H9 (cell line): ENCODE measurements at regions not wholly inside any gene's neighbourhood (a gene's known extent, or its start where the extent isn't known, plus 50 kb on each side); places are given as distances from the start of the nearest gene placed in this dataset.

Source experiments
- DNase-seq: peaks from one replicate; pipeline ENCODE4 v3.0.0-alpha.2; 2017
- H2AFZ ChIP-seq: one replicate; pipeline ENCODE4 v1.6.1; 2013; ENCODE audit warnings: mild to moderate bottlenecking, low read length, control low read depth, moderate library complexity
- H2AK5ac ChIP-seq: 2 replicates; pipeline ENCODE4 v1.6.1; 2013; ENCODE audit warnings: low read length, control low read depth, mixed read lengths; ENCODE audit not compliant: insufficient read length
- H2BK120ac ChIP-seq: one replicate; pipeline ENCODE4 v1.6.1; 2013; ENCODE audit warnings: low read depth, mild to moderate bottlenecking, low read length, control low read depth, inconsistent platforms; ENCODE audit not compliant: poor library complexity, severe bottlenecking
- H2BK12ac ChIP-seq: 2 replicates; pipeline ENCODE4 v1.6.1; 2013; ENCODE audit warnings: low read length, control low read depth, mixed read lengths, low read depth; ENCODE audit not compliant: insufficient read length
- H2BK15ac ChIP-seq: 2 replicates; pipeline ENCODE4 v1.6.1; 2013; ENCODE audit warnings: low read depth, low read length, control low read depth
- H2BK20ac ChIP-seq: one replicate; pipeline ENCODE4 v1.6.1; 2013; ENCODE audit warnings: low read depth, mild to moderate bottlenecking, low read length, control low read depth, inconsistent platforms; ENCODE audit not compliant: poor library complexity, severe bottlenecking
- H2BK5ac ChIP-seq: 2 replicates; pipeline ENCODE4 v1.6.1; 2013; ENCODE audit warnings: low read length, control low read depth, mixed read lengths; ENCODE audit not compliant: insufficient read length
- H3K14ac ChIP-seq: 2 replicates; pipeline ENCODE4 v1.6.1; 2013; ENCODE audit warnings: low read length, control low read depth; ENCODE audit not compliant: insufficient read depth
- H3K18ac ChIP-seq: 2 replicates; pipeline ENCODE4 v1.6.1; 2013; ENCODE audit warnings: low read depth, mild to moderate bottlenecking, mixed read lengths, low read length, control low read depth; ENCODE audit not compliant: insufficient read length
- H3K23ac ChIP-seq: 2 replicates; pipeline ENCODE4 v1.6.1; 2013; ENCODE audit warnings: low read length, control low read depth, mixed read lengths, low read depth; ENCODE audit not compliant: insufficient read length
- H3K23me2 ChIP-seq: 2 replicates; pipeline ENCODE4 v1.6.1; 2013; ENCODE audit warnings: low read depth, mild to moderate bottlenecking, mixed read lengths, low read length, control low read depth; ENCODE audit not compliant: insufficient read length, poor library complexity, severe bottlenecking
- H3K27ac ChIP-seq: 2 replicates; pipeline ENCODE4 v1.5.1; 2013; ENCODE audit warnings: low read length, control low read depth, mixed read lengths, low read depth; ENCODE audit not compliant: insufficient read length
- H3K27me3 ChIP-seq: 2 replicates; pipeline ENCODE4 v1.6.1; 2013; ENCODE audit warnings: low read length, control low read depth, inconsistent platforms; ENCODE audit not compliant: insufficient read depth
- H3K4ac ChIP-seq: 2 replicates; pipeline ENCODE4 v1.6.1; 2013; ENCODE audit warnings: low read depth, mild to moderate bottlenecking, control low read depth, inconsistent platforms, low read length, moderate library complexity
- H3K4me1 ChIP-seq: 2 replicates; pipeline ENCODE4 v1.6.1; 2013; ENCODE audit warnings: low read length, control low read depth, inconsistent platforms; ENCODE audit not compliant: insufficient read depth
- H3K4me2 ChIP-seq: 2 replicates; pipeline ENCODE4 v1.6.1; 2013; ENCODE audit warnings: low read length, control low read depth, mixed read lengths; ENCODE audit not compliant: insufficient read length, insufficient read depth
- H3K56ac ChIP-seq: 2 replicates; pipeline ENCODE4 v1.6.1; 2013; ENCODE audit warnings: low read depth, mild to moderate bottlenecking, mixed read lengths, low read length, control low read depth; ENCODE audit not compliant: insufficient read length
- H3K79me1 ChIP-seq: 2 replicates; pipeline ENCODE4 v1.6.1; 2013; ENCODE audit warnings: low read depth, mild to moderate bottlenecking, moderate library complexity, low read length, control low read depth, inconsistent platforms; ENCODE audit not compliant: insufficient read depth, poor library complexity, severe bottlenecking
- H3K79me2 ChIP-seq: 2 replicates; pipeline ENCODE4 v1.6.1; 2013; ENCODE audit warnings: low read length, control low read depth, inconsistent platforms; ENCODE audit not compliant: insufficient read depth
- H3K9ac ChIP-seq: 2 replicates; pipeline ENCODE4 v1.6.1; 2013; ENCODE audit warnings: low read length, control low read depth, mixed read lengths; ENCODE audit not compliant: insufficient read length; ENCODE audit errors: extremely low read depth
- H3K9me3 ChIP-seq: one replicate; pipeline ENCODE4 v1.6.1; 2013; ENCODE audit warnings: low read depth, low read length, inconsistent platforms; ENCODE audit not compliant: control insufficient read depth
- H3T11ph ChIP-seq: one replicate; pipeline ENCODE4 v1.6.1; 2013; ENCODE audit warnings: mild to moderate bottlenecking, low read length, control low read depth, inconsistent platforms
- H4K20me1 ChIP-seq: one replicate; pipeline ENCODE4 v1.6.1; 2013; ENCODE audit not compliant: control insufficient read depth, insufficient read length, insufficient read depth
- H4K5ac ChIP-seq: 2 replicates; pipeline ENCODE4 v1.6.1; 2013; ENCODE audit warnings: low read depth, mild to moderate bottlenecking, mixed read lengths, low read length, control low read depth; ENCODE audit not compliant: insufficient read length
- H4K8ac ChIP-seq: replicated peaks from 2 replicates; pipeline ENCODE4 v1.6.1; 2013; ENCODE audit warnings: low read length, control low read depth, mixed read lengths, low read depth; ENCODE audit not compliant: insufficient read length
- H4K91ac ChIP-seq: 2 replicates; pipeline ENCODE4 v1.6.1; 2013; ENCODE audit warnings: low read depth, mild to moderate bottlenecking, moderate library complexity, mixed read lengths, low read length, control low read depth; ENCODE audit not compliant: insufficient read length
- H3K27ac Mint-ChIP-seq, 3 experiments: 2 replicates in 2 of 3; 3 replicates in 1 of 3; pipeline ENCODE4 v1.8.0; 2020 to 2021; ENCODE audit warnings: mixed read lengths in 3 of 3, mild to moderate bottlenecking in 1 of 3, moderate library complexity in 1 of 3
- H3K27me3 Mint-ChIP-seq: 2 replicates; pipeline ENCODE4 v1.8.0; 2021; ENCODE audit warnings: low read depth, mild to moderate bottlenecking, moderate library complexity, mixed read lengths
- H3K36me3 Mint-ChIP-seq, 3 experiments: 2 replicates in 2 of 3; 3 replicates in 1 of 3; pipeline ENCODE4 v1.8.0; 2020 to 2021; ENCODE audit warnings: low read depth in 3 of 3, mixed read lengths in 3 of 3; ENCODE audit not compliant: insufficient read depth in 1 of 3
- H3K4me1 Mint-ChIP-seq, 2 experiments: 2 replicates each; pipeline ENCODE4 v1.8.0; 2020; ENCODE audit warnings: mixed read lengths in 2 of 2
- H3K4me3 Mint-ChIP-seq, 2 experiments: 2 replicates in 1 of 2; 3 replicates in 1 of 2; pipeline ENCODE4 v1.8.0; 2020 to 2021; ENCODE audit warnings: mild to moderate bottlenecking in 2 of 2, mixed read lengths in 2 of 2, moderate library complexity in 1 of 2
- H3K9me3 Mint-ChIP-seq, 2 experiments: 2 replicates in 1 of 2; 3 replicates in 1 of 2; pipeline ENCODE4 v1.8.0; 2020; ENCODE audit warnings: mild to moderate bottlenecking in 2 of 2, mixed read lengths in 2 of 2, moderate library complexity in 1 of 2
- WGBS: extraction: QIAGEN DNeasy Blood & Tissue Kit; methylation state at CpG from one replicate; pipeline ENCODE4 v1.1.7; 2013; ENCODE audit warnings: missing lambda C conversion rate, low lambda C conversion rate, mixed read lengths; ENCODE audit not compliant: insufficient read length; ENCODE audit errors: extremely low coverage; 5-methylcytosine and 5-hydroxymethylcytosine counted together
- TF ChIP-seq, protein P1 (sequence below): fragments of 200-600 bp; sonication (generic); conservative IDR thresholded peaks from 3 replicates; pipeline ENCODE4 v1.8.0; 2021; ENCODE audit warnings: antibody characterized with exemption, mild to moderate bottlenecking

DNA sequence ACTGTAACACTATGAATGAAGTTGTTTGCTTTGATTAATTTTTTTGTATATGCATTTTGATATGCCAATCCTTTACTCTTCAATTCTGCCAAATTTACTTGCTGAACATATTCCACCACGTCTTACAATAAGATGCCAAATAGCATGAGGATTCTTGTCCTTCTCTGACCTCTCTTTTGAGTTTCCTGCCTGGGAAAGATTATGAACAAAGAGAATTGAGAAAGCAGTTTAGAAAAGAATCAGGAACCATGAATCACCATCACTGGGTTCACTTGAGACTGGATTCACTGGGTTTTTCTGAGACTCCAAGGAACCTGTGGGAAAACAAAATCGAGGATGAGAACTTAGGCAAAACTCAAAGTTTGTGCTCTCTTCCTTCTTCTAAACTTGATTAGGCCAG is 256.5 kb downstream of the CETN3 start:
- H3K27ac Mint-ChIP-seq = no peak overlapping the region
- H4K20me1 ChIP-seq = no peaks in the 10 kb centered on the region
- no peaks in the 10 kb centered on the region for H3K27me3 ChIP-seq
- H3K56ac ChIP-seq = no peak overlapping the region
- TF ChIP-seq, protein P1, sequence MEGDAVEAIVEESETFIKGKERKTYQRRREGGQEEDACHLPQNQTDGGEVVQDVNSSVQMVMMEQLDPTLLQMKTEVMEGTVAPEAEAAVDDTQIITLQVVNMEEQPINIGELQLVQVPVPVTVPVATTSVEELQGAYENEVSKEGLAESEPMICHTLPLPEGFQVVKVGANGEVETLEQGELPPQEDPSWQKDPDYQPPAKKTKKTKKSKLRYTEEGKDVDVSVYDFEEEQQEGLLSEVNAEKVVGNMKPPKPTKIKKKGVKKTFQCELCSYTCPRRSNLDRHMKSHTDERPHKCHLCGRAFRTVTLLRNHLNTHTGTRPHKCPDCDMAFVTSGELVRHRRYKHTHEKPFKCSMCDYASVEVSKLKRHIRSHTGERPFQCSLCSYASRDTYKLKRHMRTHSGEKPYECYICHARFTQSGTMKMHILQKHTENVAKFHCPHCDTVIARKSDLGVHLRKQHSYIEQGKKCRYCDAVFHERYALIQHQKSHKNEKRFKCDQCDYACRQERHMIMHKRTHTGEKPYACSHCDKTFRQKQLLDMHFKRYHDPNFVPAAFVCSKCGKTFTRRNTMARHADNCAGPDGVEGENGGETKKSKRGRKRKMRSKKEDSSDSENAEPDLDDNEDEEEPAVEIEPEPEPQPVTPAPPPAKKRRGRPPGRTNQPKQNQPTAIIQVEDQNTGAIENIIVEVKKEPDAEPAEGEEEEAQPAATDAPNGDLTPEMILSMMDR = no peak
- no peak overlapping the region for H3K4me3 Mint-ChIP-seq
- peaks cover 4% of the 10 kb centered on the region in 2 experiments; a peak in 1 of 4 replicates for H3K4me1 Mint-ChIP-seq
- no peak overlapping the region for H4K5ac ChIP-seq
- no peak overlapping the region for H3K27ac ChIP-seq
- no peak overlapping the region for H2BK5ac ChIP-seq
- no peaks in the 10 kb centered on the region for H3K9me3 ChIP-seq
- no peak overlapping the region for H3K18ac ChIP-seq
- no peak overlapping the region for H2AFZ ChIP-seq
- H3K79me1 ChIP-seq = no peaks in the 10 kb centered on the region
- no peaks in the 10 kb centered on the region; the same call in 1 of the 2 replicates for H3K27me3 Mint-ChIP-seq
- no peak overlapping the region for H3K9ac ChIP-seq
- WGBS = no CpG with 5 or more reads among the region's 2 CpGs
- no peak overlapping the region for H3T11ph ChIP-seq
- H2BK120ac ChIP-seq = no peak overlapping the region
- no peak overlapping the region for H2BK15ac ChIP-seq
- H3K23ac ChIP-seq = no peak overlapping the region
- H2BK20ac ChIP-seq = no peak overlapping the region
- no peaks in the 10 kb centered on the region for H3K79me2 ChIP-seq
- H3K4me1 ChIP-seq = no peaks in the 10 kb centered on the region
- H3K23me2 ChIP-seq = no peaks in the 10 kb centered on the region
- no peak overlapping the region for H3K4ac ChIP-seq
- peaks cover 7 to 14% of the 10 kb centered on the region in 2 experiments; a peak in 4 of 5 replicates for H3K9me3 Mint-ChIP-seq
- no peak overlapping the region for H4K8ac ChIP-seq
- no peak overlapping the region for H2BK12ac ChIP-seq
- peaks cover 0 to 21% (median 15%) of the 10 kb centered on the region in 3 experiments; a peak in 4 of 7 replicates for H3K36me3 Mint-ChIP-seq
- DNase-seq = no peak
- H3K4me2 ChIP-seq = no peak overlapping the region
- H4K91ac ChIP-seq = no peak overlapping the region
- no peak overlapping the region for H3K14ac ChIP-seq
- no peak overlapping the region for H2AK5ac ChIP-seq
